Stimulated activated CD8-positive, alpha-beta memory T cell treated with anti-CD3 and anti-CD28 coated beads, Interleukin-12 subunit alpha, Interleukin-12 subunit beta, amount 100 ng/mL, for 24 hours (primary cell): ENCODE measurements at regions not wholly inside any gene's neighbourhood (a gene's known extent, or its start where the extent isn't known, plus 50 kb on each side); places are given as distances from the start of the nearest gene placed in this dataset.
"Not testable (repeated sequence)": the region's sequence is repeated elsewhere in the genome, so short reads cannot be mapped to it uniquely, and the experiment has no call there.

Experiments used
- DNase-seq: peaks from one replicate; pipeline ENCODE4 v3.0.0-alpha.2; 2020; ENCODE audit errors: extremely low read depth

GRCh38 chr9:110023221-110023620 lies 184.7 kb downstream of the C9orf152 start:
- not testable (repeated sequence) for DNase-seq

DNA sequence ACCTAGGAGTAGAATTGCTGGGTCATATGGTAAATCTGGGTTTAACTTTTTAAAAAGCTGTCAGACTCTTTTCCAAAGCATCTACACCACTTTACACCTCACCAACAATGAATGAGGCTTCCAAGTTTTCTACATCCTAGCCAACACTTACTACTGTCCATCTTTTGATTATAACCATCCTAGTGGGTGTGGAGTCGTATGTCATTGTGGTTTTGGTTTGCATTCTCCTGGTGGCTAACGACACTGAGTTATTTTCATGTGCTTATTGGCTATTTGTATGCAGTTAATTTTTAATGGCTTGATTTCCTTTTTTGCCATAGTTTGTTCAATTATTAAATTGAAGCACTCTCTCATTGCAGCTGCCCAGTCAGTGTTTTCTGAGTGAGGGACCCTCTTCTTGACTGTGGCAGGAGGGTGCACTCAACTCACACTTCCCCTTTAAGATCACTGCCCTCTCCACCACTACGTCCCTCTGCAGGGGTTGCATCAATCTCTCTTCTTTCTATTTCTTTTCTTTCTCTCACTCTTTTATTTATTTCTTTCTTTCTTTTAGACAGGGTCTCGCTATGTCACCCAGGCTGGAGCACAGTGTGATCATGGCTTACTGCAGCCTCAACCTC lies 182.3 kb downstream of the C9orf152 start:
- no peak for DNase-seq

DNA sequence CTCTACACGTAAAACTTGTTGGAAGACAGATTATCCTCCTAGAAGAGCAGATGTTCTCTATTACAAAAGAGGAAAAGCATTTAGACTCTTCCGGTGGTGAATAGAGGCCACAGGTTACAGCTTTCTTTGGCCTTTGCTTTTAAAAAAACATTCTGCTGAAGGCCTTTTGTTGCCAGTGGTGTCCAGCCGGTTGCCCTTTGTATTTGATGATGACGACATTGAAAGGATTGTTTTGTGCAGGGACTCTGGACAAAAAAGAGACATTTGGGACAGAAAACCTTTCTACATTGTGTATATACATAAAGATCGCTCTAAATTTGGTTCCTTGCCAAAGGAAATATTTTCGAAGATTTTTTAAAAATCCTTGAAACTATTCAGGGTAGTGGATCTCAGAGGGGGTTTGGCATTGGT lies 180.3 kb downstream of the C9orf152 start:
- no peak for DNase-seq

DNA sequence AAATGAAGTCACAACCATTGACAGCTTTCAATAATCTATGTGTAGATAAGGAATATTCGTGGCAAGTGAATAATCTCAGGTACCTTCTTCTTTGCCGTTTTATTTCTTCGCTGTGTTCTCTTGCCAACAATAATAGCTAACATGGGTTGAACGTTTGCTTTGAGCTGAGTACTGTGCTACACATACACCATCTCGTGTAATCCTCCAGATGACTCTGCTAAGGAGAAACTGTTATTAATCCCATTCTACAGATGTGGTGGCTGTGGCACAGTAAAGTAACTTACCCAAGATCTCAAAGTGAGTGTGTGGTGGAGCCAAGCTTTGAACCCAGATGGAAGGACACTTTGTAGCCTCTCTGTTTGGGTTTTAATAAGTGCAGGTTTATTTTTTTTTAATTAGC lies 179.7 kb downstream of the C9orf152 start:
- no peak for DNase-seq

GRCh38 chr9:110028676-110029075 lies 179.3 kb downstream of the C9orf152 start:
- DNase-seq, result no peak

- DNase-seq, result no peak
Measured at GRCh38 chr9:110029429-110029955, 178.5 kb downstream of the C9orf152 start.

DNA sequence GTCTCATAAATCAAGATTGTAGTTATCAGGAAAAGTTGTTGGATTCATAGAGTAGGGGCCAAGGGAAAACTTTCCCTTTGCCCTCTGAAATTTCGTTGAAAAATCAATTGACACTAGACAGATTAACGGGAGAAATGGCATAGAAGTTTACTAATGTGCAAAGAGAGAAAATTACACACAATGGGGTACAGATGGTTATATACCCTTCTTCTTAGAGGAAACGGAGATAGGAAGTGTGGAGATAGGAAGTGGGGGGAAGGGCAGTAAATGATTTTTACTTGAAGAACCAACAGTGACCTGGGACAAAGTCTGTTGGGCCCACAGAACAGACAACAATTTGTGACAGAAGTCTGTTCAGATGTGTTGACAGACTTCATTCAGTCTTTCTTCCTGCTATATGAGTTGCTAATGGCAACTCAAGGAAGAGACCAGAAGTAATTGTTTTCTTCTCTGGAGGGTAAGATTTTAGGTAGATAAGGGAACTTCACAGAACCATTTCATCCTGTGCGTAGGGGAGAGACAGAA lies 177.9 kb downstream of the C9orf152 start:
- no peak for DNase-seq

DNA sequence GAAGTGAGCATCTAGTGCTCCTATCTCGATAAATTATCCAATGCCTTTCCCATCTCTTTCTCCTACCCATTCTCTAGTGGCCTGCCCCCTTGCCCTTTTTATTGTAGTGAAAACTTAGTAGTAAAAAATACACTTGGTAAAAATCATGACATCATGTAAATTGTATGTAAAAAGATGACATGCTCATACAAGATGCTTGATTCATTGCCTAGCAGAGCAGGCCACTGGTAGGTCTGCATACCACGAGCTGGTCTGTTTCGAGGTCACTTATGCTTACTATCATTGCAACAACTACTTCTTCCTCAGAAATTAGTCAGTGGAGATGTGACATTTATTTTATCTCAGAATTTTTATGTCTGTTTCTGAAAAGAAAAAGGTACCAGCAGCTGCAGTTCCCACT lies 177.3 kb downstream of the C9orf152 start:
- no peak for DNase-seq

DNA sequence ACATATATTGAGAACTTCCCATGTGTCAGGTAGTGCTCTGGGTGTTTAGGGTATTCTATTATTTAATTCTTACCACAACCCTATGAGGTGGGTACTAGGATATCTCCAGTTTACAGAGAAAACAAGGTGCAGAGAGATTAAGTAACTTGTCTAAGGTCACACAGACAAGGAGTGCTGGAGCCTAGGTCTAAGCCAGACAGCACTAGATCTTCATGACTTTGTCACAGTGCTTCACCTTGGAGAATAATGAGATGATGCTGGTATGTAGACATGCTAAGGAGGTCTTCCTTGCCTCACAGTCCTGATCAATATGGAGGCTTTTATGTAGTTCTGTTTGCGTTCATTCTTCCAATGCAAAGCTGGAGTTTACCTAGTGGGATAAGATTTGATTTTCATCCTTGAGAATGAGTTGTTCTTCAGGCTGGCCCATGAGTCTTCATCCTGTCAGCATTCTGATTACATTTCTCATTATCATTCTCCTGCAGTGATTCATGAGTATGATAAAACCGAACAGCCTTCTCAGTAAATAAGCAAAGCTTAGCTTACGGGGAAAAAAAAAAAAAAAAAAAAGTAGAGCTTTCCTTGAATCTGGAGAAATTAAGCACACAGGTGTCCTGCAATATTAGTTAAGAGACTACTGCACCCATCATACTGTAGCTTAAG lies 176.3 kb downstream of the C9orf152 start:
- no peak for DNase-seq

- not testable (repeated sequence) for DNase-seq
Measured at GRCh38 chr9:110032532-110032931, 175.4 kb downstream of the C9orf152 start.

DNA sequence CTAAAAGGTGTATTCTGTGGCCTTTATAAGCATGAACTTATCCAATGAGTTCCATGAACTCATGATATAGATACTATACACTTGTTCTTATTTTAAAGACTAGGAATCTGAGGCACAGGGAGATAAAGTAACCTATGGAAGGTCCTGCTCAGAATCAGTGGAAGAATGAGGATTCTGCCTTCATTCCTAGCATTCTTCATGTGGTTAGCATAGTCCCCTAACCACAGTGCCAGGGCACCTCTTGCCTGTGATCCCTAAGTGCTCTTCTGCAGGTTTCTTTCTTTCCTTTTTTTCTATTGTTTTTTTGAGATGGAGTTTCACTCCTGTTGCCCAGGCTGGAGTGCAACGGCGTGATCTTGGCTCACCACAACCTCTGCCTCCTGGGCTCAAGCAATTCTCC lies 174.1 kb downstream of the C9orf152 start:
- no peak for DNase-seq

- DNase-seq, result no peak
Measured at GRCh38 chr9:110036286-110036685, 171.7 kb downstream of the C9orf152 start.

DNA sequence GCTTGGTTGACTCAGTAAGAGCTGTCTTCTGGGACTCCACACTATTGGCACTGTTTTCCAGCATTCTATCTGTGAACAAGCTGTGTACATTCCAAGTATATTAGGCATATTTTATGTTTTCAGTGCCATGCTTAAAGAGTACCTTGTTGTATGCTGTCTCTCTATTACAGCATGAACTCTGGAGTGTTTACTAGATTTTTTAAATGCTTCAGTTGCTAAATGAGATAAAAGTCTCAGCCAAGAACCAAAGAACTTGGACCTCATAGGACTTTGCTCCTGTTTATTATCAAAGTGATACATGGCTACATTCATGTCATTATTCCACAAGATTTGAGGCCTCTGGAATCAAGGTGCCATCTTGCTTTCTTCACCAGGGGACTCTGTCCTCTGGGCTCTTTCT lies 167.2 kb downstream of the C9orf152 start:
- DNase-seq, result no peak

GRCh38 chr9:110041452-110041851 lies 166.5 kb downstream of the C9orf152 start:
- no peak for DNase-seq

DNA sequence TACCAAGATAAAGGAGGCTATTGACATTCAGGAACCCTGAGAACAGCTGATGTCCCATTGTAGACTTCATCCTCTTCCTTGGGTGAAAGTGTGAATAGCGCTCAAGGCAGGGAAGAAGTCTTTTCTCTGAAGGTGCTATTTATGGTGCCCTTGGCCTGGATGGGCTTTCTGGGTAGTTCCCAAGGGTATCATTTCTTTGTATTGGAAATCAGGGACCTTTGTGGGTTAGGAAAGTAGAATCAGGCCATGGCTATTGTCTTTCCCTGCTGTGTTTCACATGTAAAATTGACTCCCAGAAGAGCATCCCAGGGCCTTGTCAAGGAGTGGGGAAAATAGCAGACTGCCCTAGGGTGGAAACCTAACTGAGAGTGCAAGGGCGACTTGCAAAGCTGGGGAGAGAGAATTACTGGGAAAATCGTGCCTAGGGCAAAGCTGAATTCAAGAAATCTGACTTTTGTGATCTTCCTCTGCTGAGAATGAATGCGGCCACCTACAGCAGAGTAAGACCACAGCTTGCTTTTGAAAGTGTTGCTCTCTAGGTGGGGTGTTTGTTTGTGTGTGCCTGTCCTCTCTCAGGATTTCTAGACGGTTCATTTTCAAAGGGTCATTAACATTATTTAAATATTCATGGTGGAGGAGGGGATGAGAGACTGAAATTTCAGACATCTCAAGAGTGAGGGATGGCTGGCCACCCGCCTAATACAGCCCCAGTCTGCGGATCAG lies 160.6 kb downstream of the C9orf152 start:
- DNase-seq, result no peak

DNA sequence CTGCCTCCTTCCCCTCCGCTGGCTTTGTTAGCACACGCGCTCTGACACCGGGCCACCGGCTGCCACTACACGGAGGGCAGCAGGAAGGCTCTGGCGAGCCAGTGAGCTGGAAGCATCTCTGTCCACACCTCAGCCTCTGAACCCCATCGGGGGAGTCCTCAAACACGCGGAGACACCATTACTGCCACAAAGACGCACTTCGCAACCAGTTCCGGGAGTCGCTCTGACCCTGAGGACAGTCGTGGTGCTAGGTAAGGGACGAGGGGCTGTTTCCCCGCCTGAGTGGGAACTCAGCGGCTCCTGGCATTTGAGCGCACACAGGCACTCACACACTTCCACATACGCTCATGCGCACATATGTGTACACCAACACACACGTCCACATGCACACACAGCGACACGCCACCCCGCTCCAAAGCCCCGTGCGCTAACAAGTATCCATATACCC lies 160.0 kb downstream of the C9orf152 start:
- no peak for DNase-seq

DNA sequence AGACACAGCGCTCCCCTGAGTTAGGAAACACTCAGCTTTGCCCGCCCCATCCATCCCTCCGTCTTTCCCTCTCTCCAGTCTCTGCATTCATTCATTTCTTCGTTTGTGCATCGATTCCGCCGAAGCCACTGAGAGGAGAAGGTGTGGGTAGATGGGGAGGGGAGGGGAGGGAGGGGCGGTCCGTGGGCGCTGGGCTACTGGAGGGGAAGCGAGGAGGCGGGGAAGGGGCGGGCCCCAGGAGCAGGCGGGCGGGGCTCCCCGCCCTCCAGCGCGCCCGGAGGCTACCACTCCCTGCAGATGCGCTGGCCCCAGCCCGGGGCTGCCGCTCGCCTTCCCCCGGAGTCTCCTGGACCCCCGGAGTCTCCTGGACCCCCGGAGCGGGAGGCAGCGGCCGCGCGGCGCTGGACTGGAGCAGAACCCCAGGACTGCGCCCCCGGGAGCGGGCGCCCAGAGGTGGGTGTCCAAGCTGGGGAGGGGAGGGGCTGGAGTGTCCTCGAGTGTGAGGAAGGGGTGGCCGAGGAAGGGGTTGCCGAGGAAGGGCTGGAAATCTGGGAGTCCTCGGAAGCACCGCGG lies 159.5 kb downstream of the C9orf152 start:
- DNase-seq, result peak; percentile 44

DNA sequence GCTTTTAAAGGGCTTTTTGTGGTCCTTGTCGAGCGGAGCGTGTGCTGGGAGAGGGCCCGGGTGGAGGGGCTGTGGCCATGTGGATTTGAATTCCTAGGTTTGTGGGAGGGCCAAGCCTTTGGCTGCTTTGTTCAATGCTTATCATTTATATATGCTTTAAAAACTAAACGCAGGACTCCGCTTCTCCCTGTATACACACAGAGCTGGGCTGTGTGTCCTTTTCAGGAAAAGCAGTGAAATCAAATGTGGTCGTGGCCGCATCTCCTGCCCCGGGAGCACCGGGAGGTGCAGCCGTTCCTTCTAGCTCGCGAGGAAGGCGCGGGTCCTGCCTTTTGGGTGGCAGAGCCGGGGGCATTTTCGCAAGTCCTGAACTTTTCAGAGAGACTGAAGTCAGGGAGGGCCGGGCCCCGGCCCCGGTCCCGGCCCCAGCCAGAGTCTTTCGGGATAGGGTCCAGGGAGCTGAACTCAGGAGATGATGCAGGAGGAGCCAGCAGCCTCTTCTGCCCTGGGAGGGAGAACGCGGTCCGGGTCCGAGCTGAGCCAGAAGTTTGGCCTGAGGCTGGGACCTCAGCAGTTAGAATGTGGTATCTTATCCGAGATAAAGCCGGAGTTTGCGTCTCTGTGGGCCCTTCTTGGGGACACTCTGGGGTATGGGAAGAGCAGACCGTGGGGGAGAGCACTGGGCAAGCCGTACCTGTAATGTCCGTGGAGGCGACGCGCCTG lies 158.8 kb downstream of the C9orf152 start:
- DNase-seq, result no peak

- DNase-seq, result no peak
Measured at GRCh38 chr9:110049699-110050450, 158.1 kb downstream of the C9orf152 start.

DNA sequence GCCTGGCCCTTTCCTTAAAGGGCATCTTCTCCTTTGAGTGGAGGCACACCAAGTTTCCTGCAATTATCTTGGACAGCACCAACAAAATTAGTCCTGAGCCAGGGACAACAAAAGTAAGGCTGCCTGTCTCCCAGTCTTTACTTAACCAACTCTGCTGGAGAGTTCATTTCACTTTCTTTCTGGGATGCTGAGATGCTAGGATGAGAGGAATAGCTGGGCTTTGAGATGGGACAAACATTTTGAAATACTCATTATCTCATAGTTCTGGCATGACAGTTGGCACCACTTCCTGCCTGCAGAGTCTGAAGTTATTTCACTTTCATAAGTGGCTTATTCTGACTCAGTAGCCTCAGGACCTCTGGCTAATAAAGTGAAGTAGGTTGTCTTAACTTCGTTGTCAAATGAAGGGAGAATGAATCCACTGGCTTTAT lies 157.0 kb downstream of the C9orf152 start:
- no peak for DNase-seq

DNA sequence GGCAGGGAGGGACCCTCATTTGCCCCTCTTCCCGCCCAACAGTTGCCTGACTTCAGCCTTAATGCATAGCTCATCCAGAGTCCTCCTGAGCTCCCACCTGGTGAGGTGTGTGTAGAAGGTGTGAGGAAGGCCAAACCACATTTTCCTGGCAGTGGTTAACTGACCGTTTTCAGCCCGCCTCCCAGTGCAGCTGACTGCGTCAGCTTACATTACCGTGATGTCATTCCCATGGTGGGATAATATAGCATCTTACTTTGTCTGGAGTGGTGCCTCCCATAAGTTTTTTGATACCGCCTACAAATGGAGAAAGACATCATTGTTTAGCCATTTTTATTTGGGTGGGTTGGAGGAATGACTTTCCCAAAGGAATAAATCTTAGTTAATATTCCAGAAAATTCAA lies 151.9 kb downstream of the C9orf152 start:
- no peak for DNase-seq
